ENCODE measurements at regions not wholly inside any gene's neighbourhood (a gene's known extent, or its start where the extent isn't known, plus 50 kb on each side); places are given as distances from the start of the nearest gene placed in this dataset.
A peak's percentile ranks its signal among the peaks of the same experiment; 100 is the strongest.

DNA sequence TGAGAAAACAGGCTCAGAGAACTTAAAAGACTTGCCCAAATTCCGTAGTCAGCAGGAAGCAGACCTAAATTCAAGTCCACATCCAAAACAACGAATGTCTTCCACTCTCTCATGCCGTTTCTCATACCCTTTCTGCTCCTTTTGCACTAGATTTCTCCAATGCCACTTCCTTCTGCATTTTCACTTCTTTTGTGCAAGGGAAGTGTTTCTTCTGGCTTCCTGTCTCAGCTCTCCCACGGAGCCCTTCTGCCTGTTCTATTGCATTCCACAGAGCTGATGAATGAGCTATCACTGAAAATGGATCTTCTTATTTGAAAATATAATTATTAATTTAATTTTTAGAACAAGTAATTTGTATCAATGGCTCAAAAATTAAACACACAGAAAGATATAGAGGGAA is 56.1 kb upstream of the STK24 start:
- no peaks in the 10 kb centered on the region for H3K9me1 ChIP-seq (ENCODE audit: control insufficient read depth, extremely low read depth, insufficient read depth, low read length)
- H3K9me3 ChIP-seq (ENCODE audit: control insufficient read depth, low read depth, low read length) = no peaks in the 10 kb centered on the region
- no peak overlapping the region for H3K4me2 ChIP-seq (ENCODE audit: control insufficient read depth, extremely low read depth, insufficient read depth, low read depth, low read length)
- no peak for TF ChIP-seq EZH2 (IDR thresholded peaks at IDR 0.05; ENCODE audit: low read length)
- TF ChIP-seq, protein P1, sequence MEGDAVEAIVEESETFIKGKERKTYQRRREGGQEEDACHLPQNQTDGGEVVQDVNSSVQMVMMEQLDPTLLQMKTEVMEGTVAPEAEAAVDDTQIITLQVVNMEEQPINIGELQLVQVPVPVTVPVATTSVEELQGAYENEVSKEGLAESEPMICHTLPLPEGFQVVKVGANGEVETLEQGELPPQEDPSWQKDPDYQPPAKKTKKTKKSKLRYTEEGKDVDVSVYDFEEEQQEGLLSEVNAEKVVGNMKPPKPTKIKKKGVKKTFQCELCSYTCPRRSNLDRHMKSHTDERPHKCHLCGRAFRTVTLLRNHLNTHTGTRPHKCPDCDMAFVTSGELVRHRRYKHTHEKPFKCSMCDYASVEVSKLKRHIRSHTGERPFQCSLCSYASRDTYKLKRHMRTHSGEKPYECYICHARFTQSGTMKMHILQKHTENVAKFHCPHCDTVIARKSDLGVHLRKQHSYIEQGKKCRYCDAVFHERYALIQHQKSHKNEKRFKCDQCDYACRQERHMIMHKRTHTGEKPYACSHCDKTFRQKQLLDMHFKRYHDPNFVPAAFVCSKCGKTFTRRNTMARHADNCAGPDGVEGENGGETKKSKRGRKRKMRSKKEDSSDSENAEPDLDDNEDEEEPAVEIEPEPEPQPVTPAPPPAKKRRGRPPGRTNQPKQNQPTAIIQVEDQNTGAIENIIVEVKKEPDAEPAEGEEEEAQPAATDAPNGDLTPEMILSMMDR (optimal IDR thresholded peaks at IDR 0.05 in 1 of 3, IDR thresholded peaks at IDR 0.05 in 1 of 3, conservative IDR thresholded peaks at IDR 0.05 in 1 of 3; ENCODE audit: extremely low read depth in 1 of 3, insufficient read depth in 2 of 3, low read length in 3 of 3) = no peak
- H3K4me3 ChIP-seq (ENCODE audit: control insufficient read depth in 2 of 3, extremely low read depth in 1 of 3, insufficient read depth in 2 of 3, low read depth in 1 of 3, low read length in 3 of 3) = no peak overlapping the region
- no peaks in the 10 kb centered on the region for H3K79me2 ChIP-seq (ENCODE audit: control insufficient read depth, insufficient read depth, low read length)
- FAIRE-seq (no peak), DNase-seq (ENCODE audit: low read depth, low spot score) (no peak)
- no peak overlapping the region for H3K27ac ChIP-seq (ENCODE audit: control insufficient read depth, insufficient read depth, low read length)
- H3K27me3 ChIP-seq (ENCODE audit: control insufficient read depth, extremely low read depth, insufficient read depth, low read length) = no peaks in the 10 kb centered on the region
- no peak overlapping the region for H3K9ac ChIP-seq (ENCODE audit: control insufficient read depth, extremely low read depth, insufficient read depth, low read length)
- H3K4me1 ChIP-seq (ENCODE audit: control insufficient read depth, extremely low read depth, insufficient read depth, low read length) = no peaks in the 10 kb centered on the region
- peak overlapping the region; percentile 45 for H2AFZ ChIP-seq (ENCODE audit: control insufficient read depth, low read length)
- no peaks in the 10 kb centered on the region for H4K20me1 ChIP-seq (ENCODE audit: control insufficient read depth, extremely low read depth, insufficient read depth, low read length)
- no peaks in the 10 kb centered on the region for H3K36me3 ChIP-seq (ENCODE audit: control insufficient read depth in 2 of 2, extremely low read depth in 1 of 2, insufficient read depth in 2 of 2, low read length in 2 of 2)
- dilution Hi-C loops (cut with MboI; ENCODE audit: extremely low pct_ligation_motif_present, low sequenced_read_pairs) = no loop called here

DNA sequence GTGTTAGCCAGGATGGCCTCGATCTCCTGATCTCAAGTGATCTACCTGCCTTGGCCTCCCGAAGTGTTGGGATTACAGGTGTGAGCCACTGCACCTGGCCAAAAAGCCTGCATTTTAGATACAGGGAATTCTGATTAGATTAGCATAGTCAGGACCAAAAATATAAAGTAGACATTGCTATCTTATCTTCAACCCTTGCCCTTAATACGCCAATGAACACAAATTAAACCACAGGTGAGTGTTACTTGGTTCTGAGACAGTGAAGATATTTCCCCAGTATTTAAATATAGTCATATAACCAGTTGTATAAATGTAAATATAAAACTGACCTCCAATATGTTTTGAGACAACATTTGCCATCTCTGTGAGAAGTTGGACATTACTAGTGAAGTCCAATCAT is 52.1 kb upstream of the STK24 start:
- H3K79me2 ChIP-seq (ENCODE audit: control insufficient read depth, insufficient read depth, low read length) = no peaks in the 10 kb centered on the region
- H2AFZ ChIP-seq (ENCODE audit: control insufficient read depth, low read length) = no peak overlapping the region
- H3K9me1 ChIP-seq (ENCODE audit: control insufficient read depth, extremely low read depth, insufficient read depth, low read length) = no peaks in the 10 kb centered on the region
- FAIRE-seq (no peak), DNase-seq (ENCODE audit: low read depth, low spot score) (no peak)
- no peaks in the 10 kb centered on the region for H3K9me3 ChIP-seq (ENCODE audit: control insufficient read depth, low read depth, low read length)
- dilution Hi-C loops (cut with MboI; ENCODE audit: extremely low pct_ligation_motif_present, low sequenced_read_pairs) = no loop called here
- no peaks in the 10 kb centered on the region for H4K20me1 ChIP-seq (ENCODE audit: control insufficient read depth, extremely low read depth, insufficient read depth, low read length)
- H3K4me2 ChIP-seq (ENCODE audit: control insufficient read depth, extremely low read depth, insufficient read depth, low read depth, low read length) = no peak overlapping the region
- H3K4me1 ChIP-seq (ENCODE audit: control insufficient read depth, extremely low read depth, insufficient read depth, low read length) = no peaks in the 10 kb centered on the region
- H3K27me3 ChIP-seq (ENCODE audit: control insufficient read depth, extremely low read depth, insufficient read depth, low read length) = no peaks in the 10 kb centered on the region
- H3K27ac ChIP-seq (ENCODE audit: control insufficient read depth, insufficient read depth, low read length) = no peak overlapping the region
- H3K4me3 ChIP-seq (ENCODE audit: control insufficient read depth in 2 of 3, extremely low read depth in 1 of 3, insufficient read depth in 2 of 3, low read depth in 1 of 3, low read length in 3 of 3) = no peak overlapping the region
- TF ChIP-seq, protein P1 (optimal IDR thresholded peaks at IDR 0.05 in 1 of 3, IDR thresholded peaks at IDR 0.05 in 1 of 3, conservative IDR thresholded peaks at IDR 0.05 in 1 of 3; ENCODE audit: extremely low read depth in 1 of 3, insufficient read depth in 2 of 3, low read length in 3 of 3) = no peak
- no peak for TF ChIP-seq EZH2 (IDR thresholded peaks at IDR 0.05; ENCODE audit: low read length)
- no peaks in the 10 kb centered on the region for H3K36me3 ChIP-seq (ENCODE audit: control insufficient read depth in 2 of 2, extremely low read depth in 1 of 2, insufficient read depth in 2 of 2, low read length in 2 of 2)
- no peak overlapping the region for H3K9ac ChIP-seq (ENCODE audit: control insufficient read depth, extremely low read depth, insufficient read depth, low read length)

Measured in keratinocyte (primary cell).